Fibroblast of lung (primary cell): ENCODE measurements at regions not wholly inside any gene's neighbourhood (a gene's known extent, or its start where the extent isn't known, plus 50 kb on each side); places are given as distances from the start of the nearest gene placed in this dataset.

Experiments used
- CTCF ChIP-seq, 2 donors: IDR thresholded peaks in 1 of 2; conservative IDR thresholded peaks in 1 of 2; 1 replicate in 1 of 2; 2 replicates in 1 of 2; pipeline ENCODE4 v1.5.1; 2011 to 2012; ENCODE audit warnings: low read length in 2 of 2, control low read depth in 1 of 2, inconsistent platforms in 1 of 2, low read depth in 1 of 2, mild to moderate bottlenecking in 1 of 2
- EZH2 ChIP-seq: IDR thresholded peaks from 2 replicates; pipeline ENCODE4 v1.5.1; 2012; ENCODE audit warnings: low read length, control low read depth, mild to moderate bottlenecking; ENCODE audit errors: missing control alignments

- TF ChIP-seq EZH2, result no peak
- no peak for TF ChIP-seq CTCF (conservative IDR thresholded peaks at IDR 0.05 in 1 of 2, IDR thresholded peaks at IDR 0.05 in 1 of 2; ENCODE audit: low read depth in 1 of 2, low read length in 2 of 2)
Observed at GRCh38 chr11:19625438-19625837, 87.2 kb upstream of the NAV2 start.
